ENCODE measurements at regions not wholly inside any gene's neighbourhood (a gene's known extent, or its start where the extent isn't known, plus 50 kb on each side); places are given as distances from the start of the nearest gene placed in this dataset.

DNA sequence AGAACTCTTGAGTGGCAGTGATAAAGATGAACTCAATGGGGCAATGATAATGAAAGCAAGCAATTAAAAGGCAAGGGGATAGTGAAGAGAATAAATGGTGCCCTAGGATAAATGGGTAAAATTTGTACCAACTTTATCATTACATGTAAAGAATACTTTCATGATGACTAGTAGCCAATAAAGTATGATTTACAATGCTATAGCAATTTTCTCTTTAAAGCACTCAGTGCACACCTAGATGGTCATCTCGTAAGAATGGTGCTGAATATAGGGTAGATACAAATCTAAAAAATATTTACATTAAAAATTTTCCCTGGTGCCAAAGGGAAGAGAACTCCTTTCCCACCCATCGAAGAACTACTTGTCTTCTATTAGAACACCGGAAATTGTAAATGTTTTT lies 651.4 kb downstream of the STPG2 start:
- TF ChIP-seq RAD21 (IDR thresholded peaks at IDR 0.05) (no peak), HNF4A (conservative IDR thresholded peaks at IDR 0.05) (no peak), RXRA (IDR thresholded peaks at IDR 0.05) (no peak), SP1 (IDR thresholded peaks at IDR 0.05) (no peak), YY1 (IDR thresholded peaks at IDR 0.05) (no peak), FOXA2 (IDR thresholded peaks at IDR 0.05) (no peak), GABPA (IDR thresholded peaks at IDR 0.05 in 1 of 2, conservative IDR thresholded peaks at IDR 0.05 in 1 of 2) (no peak), NR2F2 (IDR thresholded peaks at IDR 0.05) (no peak), EGR1 (IDR thresholded peaks at IDR 0.05; ENCODE audit: low read depth in 2 of 2) (no peak), JUND (IDR thresholded peaks at IDR 0.05) (no peak)
- TF ChIP-seq, protein P1, sequence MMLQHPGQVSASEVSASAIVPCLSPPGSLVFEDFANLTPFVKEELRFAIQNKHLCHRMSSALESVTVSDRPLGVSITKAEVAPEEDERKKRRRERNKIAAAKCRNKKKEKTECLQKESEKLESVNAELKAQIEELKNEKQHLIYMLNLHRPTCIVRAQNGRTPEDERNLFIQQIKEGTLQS (IDR thresholded peaks at IDR 0.05), result no peak
- TF ChIP-seq, protein P2, sequence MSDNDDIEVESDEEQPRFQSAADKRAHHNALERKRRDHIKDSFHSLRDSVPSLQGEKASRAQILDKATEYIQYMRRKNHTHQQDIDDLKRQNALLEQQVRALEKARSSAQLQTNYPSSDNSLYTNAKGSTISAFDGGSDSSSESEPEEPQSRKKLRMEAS (IDR thresholded peaks at IDR 0.05), result no peak
- TF ChIP-seq, protein P3, sequence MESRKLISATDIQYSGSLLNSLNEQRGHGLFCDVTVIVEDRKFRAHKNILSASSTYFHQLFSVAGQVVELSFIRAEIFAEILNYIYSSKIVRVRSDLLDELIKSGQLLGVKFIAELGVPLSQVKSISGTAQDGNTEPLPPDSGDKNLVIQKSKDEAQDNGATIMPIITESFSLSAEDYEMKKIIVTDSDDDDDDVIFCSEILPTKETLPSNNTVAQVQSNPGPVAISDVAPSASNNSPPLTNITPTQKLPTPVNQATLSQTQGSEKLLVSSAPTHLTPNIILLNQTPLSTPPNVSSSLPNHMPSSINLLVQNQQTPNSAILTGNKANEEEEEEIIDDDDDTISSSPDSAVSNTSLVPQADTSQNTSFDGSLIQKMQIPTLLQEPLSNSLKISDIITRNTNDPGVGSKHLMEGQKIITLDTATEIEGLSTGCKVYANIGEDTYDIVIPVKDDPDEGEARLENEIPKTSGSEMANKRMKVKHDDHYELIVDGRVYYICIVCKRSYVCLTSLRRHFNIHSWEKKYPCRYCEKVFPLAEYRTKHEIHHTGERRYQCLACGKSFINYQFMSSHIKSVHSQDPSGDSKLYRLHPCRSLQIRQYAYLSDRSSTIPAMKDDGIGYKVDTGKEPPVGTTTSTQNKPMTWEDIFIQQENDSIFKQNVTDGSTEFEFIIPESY (IDR thresholded peaks at IDR 0.05), result no peak
- TF ChIP-seq, protein P4, sequence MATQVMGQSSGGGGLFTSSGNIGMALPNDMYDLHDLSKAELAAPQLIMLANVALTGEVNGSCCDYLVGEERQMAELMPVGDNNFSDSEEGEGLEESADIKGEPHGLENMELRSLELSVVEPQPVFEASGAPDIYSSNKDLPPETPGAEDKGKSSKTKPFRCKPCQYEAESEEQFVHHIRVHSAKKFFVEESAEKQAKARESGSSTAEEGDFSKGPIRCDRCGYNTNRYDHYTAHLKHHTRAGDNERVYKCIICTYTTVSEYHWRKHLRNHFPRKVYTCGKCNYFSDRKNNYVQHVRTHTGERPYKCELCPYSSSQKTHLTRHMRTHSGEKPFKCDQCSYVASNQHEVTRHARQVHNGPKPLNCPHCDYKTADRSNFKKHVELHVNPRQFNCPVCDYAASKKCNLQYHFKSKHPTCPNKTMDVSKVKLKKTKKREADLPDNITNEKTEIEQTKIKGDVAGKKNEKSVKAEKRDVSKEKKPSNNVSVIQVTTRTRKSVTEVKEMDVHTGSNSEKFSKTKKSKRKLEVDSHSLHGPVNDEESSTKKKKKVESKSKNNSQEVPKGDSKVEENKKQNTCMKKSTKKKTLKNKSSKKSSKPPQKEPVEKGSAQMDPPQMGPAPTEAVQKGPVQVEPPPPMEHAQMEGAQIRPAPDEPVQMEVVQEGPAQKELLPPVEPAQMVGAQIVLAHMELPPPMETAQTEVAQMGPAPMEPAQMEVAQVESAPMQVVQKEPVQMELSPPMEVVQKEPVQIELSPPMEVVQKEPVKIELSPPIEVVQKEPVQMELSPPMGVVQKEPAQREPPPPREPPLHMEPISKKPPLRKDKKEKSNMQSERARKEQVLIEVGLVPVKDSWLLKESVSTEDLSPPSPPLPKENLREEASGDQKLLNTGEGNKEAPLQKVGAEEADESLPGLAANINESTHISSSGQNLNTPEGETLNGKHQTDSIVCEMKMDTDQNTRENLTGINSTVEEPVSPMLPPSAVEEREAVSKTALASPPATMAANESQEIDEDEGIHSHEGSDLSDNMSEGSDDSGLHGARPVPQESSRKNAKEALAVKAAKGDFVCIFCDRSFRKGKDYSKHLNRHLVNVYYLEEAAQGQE (IDR thresholded peaks at IDR 0.05), result no peak
- TF ChIP-seq, protein P5, sequence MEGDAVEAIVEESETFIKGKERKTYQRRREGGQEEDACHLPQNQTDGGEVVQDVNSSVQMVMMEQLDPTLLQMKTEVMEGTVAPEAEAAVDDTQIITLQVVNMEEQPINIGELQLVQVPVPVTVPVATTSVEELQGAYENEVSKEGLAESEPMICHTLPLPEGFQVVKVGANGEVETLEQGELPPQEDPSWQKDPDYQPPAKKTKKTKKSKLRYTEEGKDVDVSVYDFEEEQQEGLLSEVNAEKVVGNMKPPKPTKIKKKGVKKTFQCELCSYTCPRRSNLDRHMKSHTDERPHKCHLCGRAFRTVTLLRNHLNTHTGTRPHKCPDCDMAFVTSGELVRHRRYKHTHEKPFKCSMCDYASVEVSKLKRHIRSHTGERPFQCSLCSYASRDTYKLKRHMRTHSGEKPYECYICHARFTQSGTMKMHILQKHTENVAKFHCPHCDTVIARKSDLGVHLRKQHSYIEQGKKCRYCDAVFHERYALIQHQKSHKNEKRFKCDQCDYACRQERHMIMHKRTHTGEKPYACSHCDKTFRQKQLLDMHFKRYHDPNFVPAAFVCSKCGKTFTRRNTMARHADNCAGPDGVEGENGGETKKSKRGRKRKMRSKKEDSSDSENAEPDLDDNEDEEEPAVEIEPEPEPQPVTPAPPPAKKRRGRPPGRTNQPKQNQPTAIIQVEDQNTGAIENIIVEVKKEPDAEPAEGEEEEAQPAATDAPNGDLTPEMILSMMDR (IDR thresholded peaks at IDR 0.05; ENCODE audit: low read depth, low read length, missing input control), result no peak
- no peak for DNase-seq (ENCODE audit: low spot score)
- Histone ChIP-seq H3K36me3 (ENCODE audit: control insufficient read depth in 4 of 4, insufficient read depth in 3 of 4, low read depth in 1 of 4, low read length in 3 of 4) (no peaks in the 10 kb centered on the region), H3K9me3 (ENCODE audit: control insufficient read depth in 4 of 4, low read length in 3 of 4) (no peaks in the 10 kb centered on the region), H3K27me3 (ENCODE audit: control insufficient read depth in 4 of 4, insufficient read depth in 4 of 4, low read length in 3 of 4) (no peaks in the 10 kb centered on the region), H3K9ac (ENCODE audit: low read depth in 1 of 2, low read length in 2 of 2) (no peak overlapping the region), H3K4me3 (ENCODE audit: low read depth in 1 of 3, low read length in 3 of 3) (no peak overlapping the region), H3K4me1 (ENCODE audit: control insufficient read depth in 4 of 4, insufficient read depth in 4 of 4, low read length in 3 of 4) (peaks cover 0 to 4% (median 0%) of the 10 kb centered on the region in 4 donors), H3K27ac (ENCODE audit: low read depth in 1 of 2, low read length in 2 of 2) (no peak overlapping the region)
- 93% methylated on average over 3 of the region's 3 CpGs for WGBS

Data from liver (tissue), 8 donors.